GM12878 (cell line): ENCODE measurements at regions not wholly inside any gene's neighbourhood (a gene's known extent, or its start where the extent isn't known, plus 50 kb on each side); places are given as distances from the start of the nearest gene placed in this dataset.

Source experiments
- ATAC-seq: fragments of 200-7000 bp; cut with Tn5 transposase; 3 replicates; pipeline ENCODE4 v1.9.1; 2020; ENCODE audit warnings: mild to moderate bottlenecking, moderate library complexity
- BruUV-seq: library from RNA; stranded (reverse); fragments of 400-500 nt; replicated peaks from 2 replicates; lab custom pipeline; 2021; lab: Mats Ljungman, UMichigan
- CTCF ChIA-PET: fragments of 300-600 bp; sonication (Branson Sonifier 250); formaldehyde crosslinking; extraction: SDS; loops from one replicate; lab custom pipeline; 2021; ENCODE audit warnings: inconsistent platforms; lab: Yijun Ruan, JAX
- POLR2A ChIA-PET: fragments of 350-600 bp; formaldehyde crosslinking; extraction: SDS; loops from one replicate; lab custom pipeline; 2021; ENCODE audit warnings: inconsistent platforms; lab: Charles Lee
- RAD21 ChIA-PET: fragments of 300-600 bp; sonication (Branson Sonifier 250); formaldehyde crosslinking; loops from one replicate; lab custom pipeline; 2023; ENCODE audit warnings: antibody characterized with exemption; ENCODE audit not compliant: unreplicated experiment; lab: Charles Lee
- SMC1A ChIA-PET: fragments of 300-600 bp; sonication (Branson Sonifier 250); formaldehyde crosslinking; loops from one replicate; lab custom pipeline; 2023; ENCODE audit not compliant: unreplicated experiment, uncharacterized antibody; lab: Charles Lee
- DNase-seq: peaks from one replicate; pipeline ENCODE4 v3.0.0-alpha.2; 2011; ENCODE audit warnings: low read depth, low spot score
- FAIRE-seq: peaks from 3 replicates; lab custom pipeline; 2011; peaks lifted over from hg19 to GRCh38; lab: Jason Lieb, UNC
- H2AFZ ChIP-seq: 2 replicates; pipeline ENCODE4 v1.6.0; 2011; ENCODE audit warnings: low read depth, low read length, control low read depth; ENCODE audit not compliant: control insufficient read depth
- H3K27ac ChIP-seq: 2 replicates; pipeline ENCODE4 v1.5.1; 2011; ENCODE audit warnings: control low read depth; ENCODE audit not compliant: control insufficient read depth, insufficient read depth
- H3K27me3 ChIP-seq, 2 experiments: replicated peaks in 1 of 2; 2 replicates each; pipeline versions ENCODE4 v1.6.0 to v1.6.1; 2011; ENCODE audit warnings: low read length in 1 of 2; ENCODE audit not compliant: control insufficient read depth in 2 of 2, insufficient read depth in 2 of 2
- H3K36me3 ChIP-seq, 2 experiments: 2 replicates each; pipeline ENCODE4 v1.5.1; 2011; ENCODE audit warnings: low read length in 1 of 2; ENCODE audit not compliant: control insufficient read depth in 2 of 2, insufficient read depth in 2 of 2
- H3K4me1 ChIP-seq: 2 replicates; pipeline ENCODE4 v1.6.1; 2011; ENCODE audit warnings: mild to moderate bottlenecking, low read length, moderate library complexity, mixed read lengths; ENCODE audit not compliant: control insufficient read depth, insufficient read depth
- H3K4me2 ChIP-seq: 2 replicates; pipeline ENCODE4 v1.6.0; 2011; ENCODE audit warnings: control low read depth; ENCODE audit not compliant: control insufficient read depth, insufficient read depth
- H3K4me3 ChIP-seq: fragments of 200-600 bp; sonication (generic); 2 replicates; pipeline ENCODE4 v1.5.1; 2016
- H3K79me2 ChIP-seq: 2 replicates; pipeline ENCODE4 v1.6.0; 2011; ENCODE audit warnings: low read length; ENCODE audit not compliant: control insufficient read depth, insufficient read depth
- H3K9ac ChIP-seq: 2 replicates; pipeline ENCODE4 v1.8.0; 2011; ENCODE audit warnings: low read length, control low read depth, mixed read lengths; ENCODE audit not compliant: control insufficient read depth, insufficient read depth
- H3K9me3 ChIP-seq: replicated peaks from 3 replicates; pipeline ENCODE4 v1.5.1; 2011; ENCODE audit warnings: mild to moderate bottlenecking, low read length; ENCODE audit not compliant: control insufficient read depth, insufficient read depth
- H4K20me1 ChIP-seq: 2 replicates; pipeline ENCODE4 v1.6.0; 2011; ENCODE audit not compliant: control insufficient read depth, insufficient read depth
- ASH2L ChIP-seq: fragments of 300-600, 200-600 bp; sonication (generic); IDR thresholded peaks from 2 replicates; pipeline ENCODE4 v1.6.1; 2017; ENCODE audit warnings: low read depth, mild to moderate bottlenecking, borderline replicate concordance
- HDAC6 ChIP-seq: fragments of 200-600 bp; sonication (generic); IDR thresholded peaks from one replicate; pipeline ENCODE4 v1.8.0; 2017; ENCODE audit warnings: antibody characterized with exemption; ENCODE audit not compliant: unreplicated experiment
- NR2C2 ChIP-seq: IDR thresholded peaks from 2 replicates; pipeline ENCODE4 v1.6.1; 2011; ENCODE audit warnings: borderline replicate concordance, low read depth; ENCODE audit not compliant: control insufficient read depth, insufficient read length
- RELA ChIP-seq: fragments of 450-650 bp; IDR thresholded peaks from 2 replicates; pipeline ENCODE4 v1.8.0; 2014; ENCODE audit warnings: borderline replicate concordance; ENCODE audit not compliant: partially characterized antibody
- USF2 ChIP-seq: IDR thresholded peaks from 2 replicates; pipeline ENCODE4 v1.6.1; 2011; ENCODE audit warnings: low read depth, low read length, improper control_type of control experiment, borderline replicate concordance
- WGBS: methylation state at CpG from one replicate; pipeline ENCODE4 v1.1.6; 2016; ENCODE audit warnings: low lambda C conversion rate; ENCODE audit not compliant: insufficient replicate concordance, insufficient coverage; ENCODE audit errors: missing lambda C conversion rate; 5-methylcytosine and 5-hydroxymethylcytosine counted together
- in situ Hi-C: fragments of 300-500 bp; cut with MboI; formaldehyde crosslinking; loops from 9 replicates; pipeline ENCODE4 v1.14.3; 2018; ENCODE audit warnings: mixed read lengths
- intact Hi-C: fragments of 100-400 bp; cut with micrococcal nuclease; formaldehyde crosslinking; loops from one replicate; pipeline ENCODE4 v1.14.2; 2022; ENCODE audit not compliant: unreplicated experiment
- TF ChIP-seq, protein P1 (sequence below): fragments of 450-650 bp; IDR thresholded peaks from 2 replicates; pipeline ENCODE4 v1.6.1; 2017; ENCODE audit warnings: borderline replicate concordance
- TF ChIP-seq, protein P2 (sequence below): fragments of 450-650 bp; IDR thresholded peaks from 2 replicates; pipeline ENCODE4 v1.6.1; 2017; ENCODE audit warnings: mild to moderate bottlenecking, low read depth, inconsistent platforms; ENCODE audit not compliant: poor library complexity, severe bottlenecking

DNA sequence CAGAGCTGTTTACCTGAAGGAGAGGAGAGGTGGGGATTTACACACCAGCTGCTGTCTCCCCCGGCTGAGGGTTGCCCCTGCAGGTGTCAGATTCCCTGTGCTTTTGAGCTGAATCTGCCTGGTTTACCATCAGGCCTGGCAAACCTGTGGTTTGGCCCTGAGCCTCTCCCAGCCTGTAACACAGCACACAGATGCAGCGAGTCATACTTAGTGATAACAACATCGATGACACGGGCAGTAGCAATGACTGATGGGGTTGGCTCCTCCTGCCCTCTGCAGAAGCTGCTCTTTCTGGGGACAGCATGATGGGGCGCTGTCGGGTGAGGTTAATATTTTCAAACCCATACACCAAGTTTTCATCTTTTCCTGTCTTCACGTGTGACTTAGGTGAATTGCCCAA is 380.0 kb upstream of the B3GAT1 start:
- CTCF ChIA-PET: no interaction called here
- Histone ChIP-seq H3K4me2 (no peak overlapping the region), H3K27ac (no peak overlapping the region), H3K27me3 (peaks cover 1 to 2% of the 10 kb centered on the region in 2 experiments; a peak in 3 of 4 replicates), H3K9ac (no peak overlapping the region), H3K79me2 (no peaks in the 10 kb centered on the region), H4K20me1 (no peaks in the 10 kb centered on the region; the same call in 1 of the 2 replicates)
- SMC1A ChIA-PET: interaction anchor here (1.0 kb wide), 1 partner anchor 11 kb away, joined by 3 read pairs; no protein-coding TSS in a partner anchor
- no peak for ATAC-seq
- TF ChIP-seq ASH2L (no peak), USF2 (no peak), NR2C2 (no peak), HDAC6 (no peak), RELA (no peak)
- TF ChIP-seq, protein P1, sequence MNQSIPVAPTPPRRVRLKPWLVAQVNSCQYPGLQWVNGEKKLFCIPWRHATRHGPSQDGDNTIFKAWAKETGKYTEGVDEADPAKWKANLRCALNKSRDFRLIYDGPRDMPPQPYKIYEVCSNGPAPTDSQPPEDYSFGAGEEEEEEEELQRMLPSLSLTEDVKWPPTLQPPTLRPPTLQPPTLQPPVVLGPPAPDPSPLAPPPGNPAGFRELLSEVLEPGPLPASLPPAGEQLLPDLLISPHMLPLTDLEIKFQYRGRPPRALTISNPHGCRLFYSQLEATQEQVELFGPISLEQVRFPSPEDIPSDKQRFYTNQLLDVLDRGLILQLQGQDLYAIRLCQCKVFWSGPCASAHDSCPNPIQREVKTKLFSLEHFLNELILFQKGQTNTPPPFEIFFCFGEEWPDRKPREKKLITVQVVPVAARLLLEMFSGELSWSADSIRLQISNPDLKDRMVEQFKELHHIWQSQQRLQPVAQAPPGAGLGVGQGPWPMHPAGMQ: no peak
- TF ChIP-seq, protein P2, sequence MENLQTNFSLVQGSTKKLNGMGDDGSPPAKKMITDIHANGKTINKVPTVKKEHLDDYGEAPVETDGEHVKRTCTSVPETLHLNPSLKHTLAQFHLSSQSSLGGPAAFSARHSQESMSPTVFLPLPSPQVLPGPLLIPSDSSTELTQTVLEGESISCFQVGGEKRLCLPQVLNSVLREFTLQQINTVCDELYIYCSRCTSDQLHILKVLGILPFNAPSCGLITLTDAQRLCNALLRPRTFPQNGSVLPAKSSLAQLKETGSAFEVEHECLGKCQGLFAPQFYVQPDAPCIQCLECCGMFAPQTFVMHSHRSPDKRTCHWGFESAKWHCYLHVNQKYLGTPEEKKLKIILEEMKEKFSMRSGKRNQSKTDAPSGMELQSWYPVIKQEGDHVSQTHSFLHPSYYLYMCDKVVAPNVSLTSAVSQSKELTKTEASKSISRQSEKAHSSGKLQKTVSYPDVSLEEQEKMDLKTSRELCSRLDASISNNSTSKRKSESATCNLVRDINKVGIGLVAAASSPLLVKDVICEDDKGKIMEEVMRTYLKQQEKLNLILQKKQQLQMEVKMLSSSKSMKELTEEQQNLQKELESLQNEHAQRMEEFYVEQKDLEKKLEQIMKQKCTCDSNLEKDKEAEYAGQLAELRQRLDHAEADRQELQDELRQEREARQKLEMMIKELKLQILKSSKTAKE: no peak
- TF ChIP-seq, all 136 proteins: peak for 0
- BruUV-seq: no TSS peak
- H2AFZ ChIP-seq: no peak overlapping the region
- FAIRE-seq (no peak), DNase-seq (no peak)
- H3K4me1 ChIP-seq: no peaks in the 10 kb centered on the region
- no peaks in the 10 kb centered on the region for H3K9me3 ChIP-seq
- ChIA-PET POLR2A (no interaction called here), RAD21 (no interaction called here)
- intact Hi-C loops: no loop called here
- WGBS: 51% methylated on average over 7 of the region's 7 CpGs
- no peak overlapping the region for H3K4me3 ChIP-seq
- H3K36me3 ChIP-seq: no peaks in the 10 kb centered on the region
- in situ Hi-C loops: no loop called here
